ENCODE measurements at regions not wholly inside any gene's neighbourhood (a gene's known extent, or its start where the extent isn't known, plus 50 kb on each side); places are given as distances from the start of the nearest gene placed in this dataset.
"Not testable (repeated sequence)": the region's sequence is repeated elsewhere in the genome, so short reads cannot be mapped to it uniquely, and the experiment has no call there.

DNA sequence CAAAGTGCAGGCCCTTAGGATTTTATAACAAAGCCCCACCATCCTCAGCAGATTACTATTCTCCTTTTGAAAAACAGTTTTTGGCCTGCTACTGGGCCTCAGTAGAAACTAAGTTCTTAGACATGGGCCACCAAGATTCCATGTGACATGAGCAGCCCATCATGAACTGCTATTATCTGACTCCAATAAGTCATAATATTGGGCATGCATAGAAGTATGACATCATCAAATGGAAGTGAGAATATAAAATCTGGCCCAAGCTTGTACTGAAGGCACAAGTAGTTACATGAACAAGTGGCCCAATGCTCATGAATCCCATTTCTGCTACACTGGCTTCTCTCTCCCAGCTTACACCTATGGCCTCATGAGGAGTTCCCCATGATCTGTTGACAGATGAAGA, 404.8 kb downstream of the EPHA5 start:
- ATAC-seq (no peak), DNase-seq (ENCODE audit: low spot score) (no peak)

DNA sequence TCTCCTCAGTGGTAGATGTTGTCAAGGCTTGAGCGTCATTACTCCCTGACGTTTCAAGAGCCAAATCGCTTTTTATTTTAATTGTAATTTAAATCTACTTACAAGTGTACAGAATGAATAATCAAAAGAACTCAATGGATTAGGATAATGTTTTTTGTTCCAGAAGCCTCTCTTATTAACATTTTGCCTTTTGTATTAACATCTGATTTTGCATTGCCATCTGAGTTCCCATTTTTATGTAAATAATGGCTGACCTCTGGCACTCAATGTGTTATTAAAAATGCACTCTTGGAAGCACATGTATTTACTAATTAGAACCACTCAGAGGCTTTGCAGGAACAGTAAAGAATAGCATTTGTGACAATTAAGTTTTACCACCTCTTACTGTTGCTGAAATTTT, 411.0 kb downstream of the EPHA5 start:
- ATAC-seq (no peak), DNase-seq (ENCODE audit: low spot score) (no peak)

DNA sequence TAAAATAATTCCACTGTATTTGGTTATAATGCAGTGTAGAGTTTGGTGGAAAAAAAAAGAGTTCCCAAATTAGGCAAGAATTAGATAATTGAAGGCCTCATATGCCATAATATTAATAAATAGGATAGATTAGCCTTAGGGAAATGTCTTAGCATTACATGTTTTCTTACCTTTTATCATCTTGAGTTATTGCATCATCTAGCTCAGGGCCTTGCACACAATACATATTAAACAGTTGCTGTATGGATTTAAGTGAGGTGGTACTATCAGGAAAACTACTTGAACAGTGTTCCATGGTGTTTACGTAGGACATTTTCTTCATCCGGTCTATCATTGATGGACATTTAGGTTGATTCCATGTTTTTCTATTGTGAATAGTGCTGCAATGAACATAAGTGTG, 419.4 kb downstream of the EPHA5 start:
- ATAC-seq: no peak

DNA sequence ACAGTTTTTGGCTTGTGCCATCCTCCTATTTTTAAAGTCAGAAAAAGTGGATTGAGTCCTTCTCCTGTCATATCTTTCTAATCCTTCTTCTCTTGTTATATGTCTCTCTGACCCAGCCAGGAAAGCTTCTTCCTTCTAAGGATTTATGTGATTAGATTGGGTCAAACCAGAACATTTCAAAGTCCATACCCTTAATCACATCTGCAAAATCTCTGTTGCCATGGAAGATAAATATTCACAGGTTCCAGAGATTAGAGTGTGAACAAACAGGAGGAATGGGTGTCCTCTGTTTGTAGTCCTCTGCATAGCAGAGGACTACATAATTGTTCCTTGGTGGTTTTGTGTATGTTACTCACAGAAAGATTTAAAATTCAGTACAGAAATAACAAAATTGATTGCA, 421.2 kb downstream of the EPHA5 start:
- DNase-seq (ENCODE audit: low spot score) (no peak), ATAC-seq (no peak)

More for the DNA sequence above, 419.4 kb downstream of the EPHA5 start:
- DNase-seq (ENCODE audit: low spot score): no peak

DNA sequence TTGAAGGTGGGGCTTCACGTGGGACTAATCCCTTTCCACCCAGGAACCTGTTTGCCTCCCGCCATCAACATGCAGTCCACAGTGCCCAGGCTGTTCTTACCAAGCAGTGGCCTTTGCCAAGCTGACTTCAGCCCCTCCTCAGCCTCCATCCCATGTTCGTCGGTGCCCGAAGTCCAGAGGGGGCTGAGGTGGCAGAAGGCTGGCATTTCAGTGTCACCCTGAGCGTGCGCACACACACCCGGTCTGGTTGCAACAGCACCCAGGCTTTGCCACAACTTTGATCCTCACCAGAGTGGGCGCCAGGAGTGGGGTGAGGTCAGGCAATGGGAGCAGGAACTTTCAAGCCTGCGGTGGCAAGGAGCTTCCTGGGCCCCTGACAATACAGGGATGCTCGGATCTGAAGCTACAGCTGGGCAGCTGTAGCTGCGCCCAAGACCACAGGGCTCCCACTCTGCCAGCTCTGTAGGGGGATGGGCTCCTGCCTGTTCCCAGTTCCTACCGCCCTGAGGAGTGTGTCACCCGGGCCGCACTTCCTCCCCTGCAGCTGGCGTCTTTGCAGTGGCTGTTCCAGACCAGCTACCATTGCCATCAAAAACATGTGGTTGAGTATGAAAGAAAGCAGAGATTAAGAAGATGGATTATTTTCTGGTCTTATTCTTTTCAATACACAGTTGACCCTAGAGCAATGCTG, 428.0 kb downstream of the EPHA5 start:
- no peak for DNase-seq (ENCODE audit: low spot score)
- no peak for ATAC-seq

DNA sequence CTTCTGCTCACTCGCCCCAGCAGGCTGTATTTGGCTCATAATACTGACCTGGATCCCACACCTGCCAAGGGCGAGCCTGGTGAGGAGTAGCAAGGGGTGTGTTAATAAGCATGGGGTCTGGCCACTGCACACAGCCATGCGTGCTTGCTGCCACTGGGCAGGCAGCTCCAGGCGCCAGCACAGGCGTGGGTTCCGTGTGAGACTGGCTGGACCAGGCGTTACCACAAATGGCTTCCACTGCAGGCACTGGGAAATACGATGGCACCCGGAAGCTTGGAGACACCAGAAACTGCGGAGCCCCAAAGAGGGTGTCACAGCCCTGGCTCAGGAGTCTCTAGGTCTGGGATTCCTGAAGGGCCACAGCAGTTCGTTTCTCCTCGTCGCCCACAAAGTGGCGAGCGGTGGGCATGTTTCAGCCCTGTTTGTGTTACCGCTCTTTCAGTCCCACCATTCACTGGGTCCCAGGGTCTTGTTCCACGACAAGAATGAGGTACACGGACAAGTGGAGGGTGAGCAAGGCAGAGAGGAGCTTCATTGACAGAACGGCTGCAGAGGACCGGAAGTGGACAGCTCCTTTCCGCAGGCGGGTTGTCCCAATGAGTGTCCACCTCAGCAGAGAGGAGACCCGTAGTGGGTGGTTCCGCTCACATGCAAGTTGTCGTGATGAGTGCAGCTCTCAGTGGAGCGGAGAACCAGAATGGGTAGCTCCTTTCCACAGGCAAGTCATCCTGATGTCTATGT, 428.9 kb downstream of the EPHA5 start:
- no peak for DNase-seq (ENCODE audit: low spot score)
- ATAC-seq: no peak

DNA sequence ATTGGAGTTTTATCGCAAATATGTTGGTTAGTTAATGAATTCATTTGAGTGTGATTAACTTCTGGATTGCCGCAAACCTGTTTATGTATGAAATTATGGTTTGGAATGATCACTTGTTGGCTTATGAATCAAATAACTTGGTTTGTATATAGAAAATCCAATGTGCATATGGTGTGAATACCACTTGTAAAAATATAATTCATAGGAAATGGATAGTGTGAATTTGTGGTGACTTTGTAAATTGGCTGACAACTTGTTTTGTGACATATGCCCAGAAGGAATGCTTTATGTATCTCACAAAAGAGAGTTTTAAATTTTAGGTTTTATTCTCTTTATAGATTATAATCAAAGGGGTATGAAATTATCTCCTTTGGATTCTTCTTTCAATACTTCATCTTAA, 436.2 kb downstream of the EPHA5 start:
- ATAC-seq (no peak), DNase-seq (ENCODE audit: low spot score) (no peak)

DNA sequence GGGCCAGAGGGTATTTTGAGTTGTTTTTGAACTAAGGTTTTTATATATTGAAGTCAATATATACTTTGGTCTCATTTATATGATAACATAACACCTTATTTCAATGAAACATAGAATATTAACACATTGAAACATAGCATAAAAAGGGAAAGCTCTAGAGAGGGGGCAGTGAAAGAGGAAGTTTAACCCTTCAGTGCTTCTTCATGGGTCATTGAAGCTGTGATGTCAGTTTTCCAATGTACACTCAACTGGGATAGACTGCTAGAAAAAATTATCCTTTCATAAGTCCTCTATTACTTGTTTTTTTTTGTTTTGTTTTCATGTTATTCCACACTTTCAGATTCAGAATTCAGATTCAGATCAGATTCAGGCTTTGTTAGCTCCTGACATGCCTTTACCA, 442.7 kb downstream of the EPHA5 start:
- ATAC-seq (no peak), DNase-seq (ENCODE audit: low spot score) (no peak)

DNA sequence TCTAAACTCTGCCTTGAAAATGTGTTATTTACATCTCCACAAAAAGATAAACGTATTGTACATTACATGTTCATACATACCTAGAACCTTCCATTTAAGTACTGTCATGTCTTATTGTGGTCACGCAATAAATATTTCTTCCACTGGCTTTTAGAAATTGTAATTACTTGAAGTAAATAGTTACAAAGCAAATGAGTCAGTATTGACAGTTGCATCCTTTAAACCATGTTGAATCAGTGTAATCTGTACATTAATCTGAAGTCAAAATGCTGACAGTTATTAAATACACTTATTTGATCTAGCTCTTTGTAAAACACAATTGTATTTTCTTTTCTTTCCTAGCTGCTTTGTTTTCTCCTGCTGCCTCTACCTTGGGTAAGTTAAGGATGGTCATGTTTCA, 446.7 kb downstream of the EPHA5 start:
- ATAC-seq: no peak
- no peak for DNase-seq (ENCODE audit: low spot score)

DNA sequence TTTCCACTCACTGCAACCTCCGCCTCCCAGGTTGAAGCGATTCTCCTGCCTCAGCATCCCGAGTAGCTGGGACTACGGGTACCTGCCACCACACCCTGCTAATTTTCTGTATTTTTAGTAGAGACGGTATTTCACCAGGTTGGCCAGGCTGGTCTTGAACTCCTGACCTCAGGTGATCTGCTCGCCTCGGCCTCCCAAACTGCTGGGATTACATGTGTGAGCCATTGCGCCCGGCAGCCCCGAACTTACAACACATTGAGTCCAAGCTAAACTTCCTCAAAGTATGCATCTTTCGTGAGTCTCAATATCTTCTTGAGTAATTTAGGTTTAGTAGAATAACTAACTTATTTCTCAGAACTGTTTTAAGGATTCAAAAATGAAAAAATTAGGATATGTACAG, 447.2 kb downstream of the EPHA5 start:
- not testable (repeated sequence) for ATAC-seq; DNase-seq (ENCODE audit: low spot score)

DNA sequence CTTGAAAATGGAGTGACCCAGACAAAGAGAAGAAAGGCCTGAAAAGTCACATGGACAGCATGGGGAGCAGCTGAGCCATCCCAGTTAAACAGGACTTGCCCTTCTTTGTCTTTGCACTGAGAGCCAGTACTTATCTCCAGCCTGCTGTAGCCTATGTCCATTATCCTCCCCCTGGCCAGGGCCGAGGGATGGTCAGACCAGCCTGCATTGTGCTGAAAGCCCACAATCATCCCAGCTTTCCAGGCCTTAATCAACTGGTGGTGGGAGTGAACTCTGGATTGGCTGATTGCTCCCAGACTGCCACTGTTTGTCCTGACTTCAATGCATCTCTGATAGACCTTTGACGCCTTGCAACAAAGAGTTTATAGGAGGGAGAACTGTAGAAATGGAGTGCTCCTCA, 453.1 kb downstream of the EPHA5 start:
- no peak for ATAC-seq
- no peak for DNase-seq (ENCODE audit: low spot score)

DNA sequence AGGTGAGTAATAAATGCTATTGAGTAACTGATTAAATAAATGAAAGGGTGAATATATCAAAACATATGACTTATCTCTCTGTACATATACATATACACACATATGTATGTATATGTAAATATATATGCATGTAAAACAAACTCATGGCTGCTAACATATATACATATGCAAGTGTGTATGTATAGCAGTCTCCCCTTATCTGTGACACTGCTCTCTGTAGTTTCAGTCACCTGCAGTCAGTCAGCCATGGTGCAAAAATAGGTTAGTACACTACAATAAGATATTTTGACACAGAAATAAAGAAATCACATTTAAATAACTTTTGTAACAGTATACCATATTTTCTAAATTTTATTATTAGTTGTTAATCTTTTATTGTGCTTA, 467.4 kb downstream of the EPHA5 start:
- DNase-seq (ENCODE audit: low spot score): no peak
- no peak for ATAC-seq

DNA sequence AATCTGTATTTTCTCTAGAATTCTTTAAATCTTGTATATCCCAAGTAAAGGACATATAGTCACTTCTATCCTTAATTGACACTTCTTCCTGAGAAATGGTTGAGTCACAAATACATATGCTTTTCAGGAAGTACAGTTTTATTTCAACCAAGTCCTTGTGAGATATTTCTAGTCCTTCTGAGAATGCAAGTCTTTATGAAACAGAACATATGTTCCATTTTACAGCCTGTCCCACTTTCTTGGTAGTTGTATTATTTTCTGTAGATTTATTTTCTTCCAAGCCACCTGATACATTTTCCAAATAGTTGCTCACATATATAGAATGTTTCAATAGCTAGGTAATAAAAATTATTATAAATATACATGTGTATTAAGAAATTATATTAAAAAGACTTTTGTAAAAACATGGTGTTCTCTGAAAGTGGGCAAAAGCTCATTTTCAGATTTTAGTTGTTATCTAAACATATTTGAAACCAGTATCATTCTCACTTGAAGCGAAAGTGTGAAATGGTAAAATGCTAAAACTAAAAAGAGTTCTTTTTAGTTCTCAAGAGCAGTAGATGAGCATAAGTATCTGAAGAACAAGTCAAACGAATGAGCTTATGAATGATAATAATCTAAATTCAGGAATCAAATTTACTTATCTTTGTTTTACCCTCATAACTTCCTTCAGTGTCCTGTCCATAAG, 468.0 kb downstream of the EPHA5 start:
- ATAC-seq (no peak), DNase-seq (ENCODE audit: low spot score) (no peak)

DNA sequence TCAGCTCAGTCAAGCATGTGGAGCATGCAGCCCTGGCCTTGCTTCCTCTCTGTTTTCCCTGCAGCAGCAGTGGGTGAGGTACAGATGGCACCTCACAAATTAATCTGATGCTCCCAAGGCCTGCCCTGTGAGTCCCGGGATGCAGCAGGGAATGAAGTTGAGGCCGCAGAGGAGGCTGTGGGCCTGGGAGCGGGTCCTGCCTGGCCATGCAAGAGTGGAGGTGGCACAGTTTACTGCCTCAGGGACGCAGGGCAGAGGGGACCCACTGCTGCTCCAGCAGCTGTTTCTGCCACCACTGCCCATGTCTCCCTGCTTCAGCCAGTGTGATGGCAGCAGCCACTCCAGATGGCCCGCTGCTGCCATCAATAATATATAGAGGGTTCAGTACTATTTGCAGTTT, 474.6 kb downstream of the EPHA5 start:
- no peak for DNase-seq (ENCODE audit: low spot score)
- no peak for ATAC-seq

DNA sequence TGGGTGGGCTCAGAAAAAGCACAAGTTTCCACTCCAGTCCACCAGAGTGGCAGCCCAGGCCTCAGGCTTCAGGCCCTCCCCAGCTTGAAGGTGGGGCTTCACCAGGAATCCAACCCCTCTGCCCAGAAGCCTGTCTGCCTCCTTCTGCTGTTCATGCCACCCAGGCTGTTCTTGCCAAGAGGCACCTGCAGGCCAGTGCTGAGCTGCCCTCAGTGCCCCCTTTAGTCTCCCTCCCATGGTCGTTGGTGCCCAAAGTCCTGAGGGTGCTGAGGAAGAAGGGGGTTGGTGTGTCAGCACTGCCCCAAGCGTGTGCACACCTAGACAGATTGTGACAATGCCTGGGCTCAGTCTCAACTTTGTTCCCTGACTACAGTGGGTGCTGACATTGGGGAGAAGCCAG, 475.3 kb downstream of the EPHA5 start:
- DNase-seq (ENCODE audit: low spot score) (no peak), ATAC-seq (no peak)

DNA sequence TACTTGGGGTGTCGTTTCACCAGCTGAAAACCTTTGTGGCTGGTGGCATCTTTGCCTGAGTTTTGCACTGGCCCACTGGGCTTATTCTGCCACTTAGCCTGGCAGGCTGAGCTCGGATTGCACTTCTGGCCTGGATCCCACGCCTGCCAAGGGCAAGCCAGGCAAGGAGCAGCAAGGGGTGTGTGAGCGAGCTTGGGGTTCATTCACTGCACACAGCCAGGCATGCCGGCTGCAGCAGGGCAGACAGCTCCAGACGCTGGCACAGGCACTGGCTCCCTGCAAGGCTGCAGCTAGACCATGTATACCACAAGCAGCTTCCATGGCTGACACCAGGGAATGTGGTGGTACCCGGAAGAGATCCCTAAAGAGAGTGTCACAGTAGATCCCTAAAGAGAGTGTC, 476.3 kb downstream of the EPHA5 start:
- ATAC-seq (no peak), DNase-seq (ENCODE audit: low spot score) (no peak)

DNA sequence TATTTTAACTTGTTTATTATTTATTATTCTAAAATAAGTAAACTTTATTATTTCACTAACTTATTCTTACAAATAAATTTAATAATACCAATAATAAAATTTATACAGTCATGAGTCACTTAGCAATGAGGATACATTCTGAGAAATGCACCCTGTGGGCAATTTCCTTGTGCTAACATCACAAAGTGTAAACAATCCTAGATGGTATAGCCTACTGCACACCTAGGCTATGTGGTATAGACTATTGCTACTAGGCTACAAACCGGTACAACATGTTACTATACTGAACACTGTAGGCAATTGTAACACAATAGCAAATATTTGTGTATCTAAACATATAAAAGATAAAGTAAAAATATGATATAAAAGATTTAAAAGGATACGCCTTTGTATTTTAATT, 479.5 kb downstream of the EPHA5 start:
- no peak for ATAC-seq
- no peak for DNase-seq (ENCODE audit: low spot score)

DNA sequence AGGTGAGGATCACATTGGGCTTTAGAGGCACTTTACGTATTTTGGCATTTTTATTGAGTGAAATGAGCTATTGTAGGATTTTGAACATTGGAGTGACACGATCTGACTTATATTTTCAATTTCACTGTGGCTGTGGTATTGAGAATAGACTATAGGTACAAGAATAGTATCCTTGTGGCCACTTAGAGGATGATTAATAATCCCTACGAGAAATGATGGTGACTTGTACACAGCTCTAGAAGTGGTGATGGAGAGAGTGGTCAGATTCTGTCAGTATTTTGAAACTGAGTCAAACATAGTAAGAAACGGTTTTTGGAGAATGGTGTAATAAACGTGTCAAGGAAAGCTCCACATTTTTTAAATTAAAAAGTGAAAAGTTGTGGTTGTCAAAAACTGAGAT, 494.7 kb downstream of the EPHA5 start:
- ATAC-seq: no peak
- no peak for DNase-seq (ENCODE audit: low spot score)

DNA sequence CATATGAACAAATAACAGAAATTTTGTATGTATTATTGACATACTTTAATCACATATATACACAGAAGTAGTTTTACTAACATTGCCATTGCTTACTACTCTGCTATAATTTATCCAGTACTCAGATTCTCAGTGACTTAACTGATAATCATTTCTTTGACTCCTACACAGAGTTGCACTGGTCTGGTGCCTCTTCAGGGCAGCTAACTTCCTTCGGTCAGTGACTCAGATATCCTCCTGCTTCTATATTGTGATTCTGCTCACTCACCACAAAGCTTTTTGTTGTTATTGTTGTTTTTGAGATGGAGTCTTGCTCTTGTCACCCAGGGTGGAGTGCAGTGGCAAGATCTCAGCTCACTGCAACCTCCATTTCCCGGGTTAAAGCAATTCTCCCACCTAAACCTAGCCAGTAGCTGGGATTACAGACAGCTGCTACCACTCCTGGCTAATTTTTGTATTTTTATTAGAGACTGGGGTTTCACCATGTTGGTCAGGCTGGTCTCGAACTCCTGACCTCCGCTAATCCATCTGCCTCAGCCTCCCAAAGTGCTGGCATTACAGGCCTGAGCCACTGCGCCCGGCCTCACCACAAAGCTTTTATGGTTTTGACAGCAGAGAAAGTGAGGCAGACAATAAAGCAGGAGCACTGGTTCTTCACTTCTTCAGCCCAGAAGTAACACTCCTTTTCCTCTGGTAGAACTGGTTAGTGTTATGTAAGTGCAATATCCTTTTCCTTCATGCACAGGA, 499.3 kb downstream of the EPHA5 start:
- DNase-seq (ENCODE audit: low spot score) (no peak), ATAC-seq (no peak)

DNA sequence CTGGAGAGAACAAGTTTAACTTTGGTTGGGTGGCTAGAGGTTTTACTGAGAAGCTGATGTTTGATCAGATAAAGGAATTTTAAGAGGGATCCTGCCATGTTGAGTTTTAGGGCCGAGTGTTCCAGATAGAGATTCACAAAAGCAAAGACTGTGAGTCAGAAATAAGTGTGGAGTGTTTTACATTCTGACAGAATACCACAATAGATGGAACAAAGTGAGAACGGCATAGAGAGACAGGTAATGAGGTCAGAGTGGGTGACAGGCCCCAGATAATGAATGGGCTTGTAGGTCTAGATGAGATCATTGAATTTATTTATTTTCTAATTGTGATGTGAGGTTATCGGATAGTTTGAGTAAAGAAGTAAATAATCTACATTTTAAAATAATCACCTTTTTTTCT, 502.6 kb downstream of the EPHA5 start:
- DNase-seq (ENCODE audit: low spot score) (no peak), ATAC-seq (no peak)

DNA sequence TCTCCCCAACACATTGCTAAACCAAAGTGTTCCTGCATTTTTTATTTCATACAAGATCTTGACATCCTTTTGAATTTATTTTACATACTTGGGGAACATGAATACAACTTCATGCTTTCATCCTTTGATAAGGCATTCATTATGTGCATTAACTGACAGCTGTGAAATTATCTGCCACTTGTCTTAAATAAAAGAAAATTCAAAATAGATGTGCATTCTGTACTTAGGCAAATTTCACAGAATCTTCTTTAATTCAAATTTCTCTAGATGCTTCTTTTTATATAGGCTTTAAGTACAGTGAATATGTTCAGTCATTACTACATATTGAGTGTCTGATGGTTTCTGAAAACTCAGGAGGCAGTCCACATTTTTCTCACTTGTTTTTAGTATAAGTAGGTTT, 518.1 kb downstream of the EPHA5 start:
- DNase-seq (ENCODE audit: low spot score): no peak
- no peak for ATAC-seq

DNA sequence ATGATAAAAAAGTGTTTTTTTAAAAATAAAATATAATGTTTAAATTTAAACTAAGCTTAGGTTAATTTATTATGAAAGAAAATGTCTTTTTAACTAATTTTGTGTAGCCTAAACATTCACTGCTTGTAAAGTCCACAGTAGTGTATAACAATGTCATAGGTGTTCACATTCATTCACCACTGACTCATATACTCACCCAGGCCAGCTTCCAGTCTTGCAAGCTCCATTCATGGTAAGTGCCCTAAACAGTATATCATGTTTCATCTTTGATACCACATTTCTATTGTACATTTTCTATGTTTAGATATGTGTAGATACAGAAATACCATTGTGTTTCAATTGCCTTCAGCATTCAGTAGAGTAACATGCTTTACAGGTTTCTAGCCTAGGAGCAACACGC, 530.3 kb downstream of the EPHA5 start:
- ATAC-seq (no peak), DNase-seq (ENCODE audit: low spot score) (no peak)
